ENCODE measurements at regions not wholly inside any gene's neighbourhood (a gene's known extent, or its start where the extent isn't known, plus 50 kb on each side); places are given as distances from the start of the nearest gene placed in this dataset.

GRCh38 chr5:164498438-164498837, 993.0 kb downstream of the MAT2B start:
- TF ChIP-seq CTCF (IDR thresholded peaks at IDR 0.05 in 4 of 5, conservative IDR thresholded peaks at IDR 0.05 in 1 of 5): no peak
- no peak for TF ChIP-seq POLR2A (IDR thresholded peaks at IDR 0.05)

All from gastrocnemius medialis (tissue), 4 donors.